Effector CD4-positive, alpha-beta T cell (primary cell): ENCODE measurements at regions not wholly inside any gene's neighbourhood (a gene's known extent, or its start where the extent isn't known, plus 50 kb on each side); places are given as distances from the start of the nearest gene placed in this dataset.

ENCODE experiments used
- DNase-seq: peaks from one replicate; pipeline ENCODE4 v3.0.0-alpha.2; 2020

DNA sequence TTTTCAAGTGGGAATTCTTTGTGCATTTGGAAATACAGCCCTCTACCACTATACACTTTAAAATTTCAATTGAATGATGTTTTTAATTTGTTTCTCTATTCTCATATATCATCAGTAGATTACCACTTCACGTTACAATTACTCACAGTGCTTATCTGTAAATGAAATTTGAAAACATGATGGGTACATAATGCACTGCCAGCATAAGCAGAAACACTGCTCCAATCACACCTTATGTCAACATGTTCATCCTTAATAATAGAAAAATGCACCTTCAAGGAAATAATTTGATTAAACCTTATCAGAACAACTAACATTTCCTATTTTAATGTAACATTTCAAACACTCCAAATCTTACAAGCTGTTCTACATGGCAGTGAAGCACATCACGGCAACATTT, 718.4 kb downstream of the GBE1 start:
- no peak for DNase-seq

DNA sequence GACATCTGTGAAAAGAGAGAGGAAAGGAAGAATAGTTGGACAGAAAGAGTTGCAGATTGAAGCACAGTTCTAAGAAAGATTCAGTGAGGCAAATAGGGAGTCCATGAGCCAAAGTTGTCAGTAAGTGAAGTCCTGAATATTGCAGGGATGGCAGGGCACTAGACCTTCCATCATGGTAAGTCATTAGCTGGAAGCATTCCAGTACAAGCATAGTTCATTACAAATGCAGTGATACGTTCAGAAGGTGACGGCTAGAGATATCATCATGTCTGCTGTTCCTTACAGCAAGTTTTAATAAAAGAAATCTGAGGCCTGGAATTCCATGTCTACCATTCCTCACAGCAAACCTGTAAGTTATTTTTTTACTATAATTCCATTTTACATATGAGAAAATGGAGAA, 720.1 kb downstream of the GBE1 start:
- DNase-seq = no peak

DNA sequence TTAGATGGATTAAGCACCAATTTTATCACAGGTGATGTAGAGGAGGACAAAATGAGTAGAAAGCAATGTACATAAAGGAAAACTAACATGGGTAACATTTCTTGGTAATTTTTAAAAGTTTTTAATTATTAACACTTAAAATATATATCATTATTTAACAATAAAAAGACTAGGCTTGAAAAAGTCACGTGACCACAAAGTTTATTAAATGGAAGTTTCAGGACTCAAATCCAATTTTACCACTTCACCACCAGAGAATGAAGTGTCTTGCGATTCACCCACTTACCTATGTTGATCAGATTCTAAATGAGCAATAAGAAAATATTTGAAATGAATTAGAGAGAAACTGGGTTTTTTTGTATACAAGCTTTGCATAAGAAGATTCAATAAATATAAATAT, 721.3 kb downstream of the GBE1 start:
- DNase-seq = no peak

DNA sequence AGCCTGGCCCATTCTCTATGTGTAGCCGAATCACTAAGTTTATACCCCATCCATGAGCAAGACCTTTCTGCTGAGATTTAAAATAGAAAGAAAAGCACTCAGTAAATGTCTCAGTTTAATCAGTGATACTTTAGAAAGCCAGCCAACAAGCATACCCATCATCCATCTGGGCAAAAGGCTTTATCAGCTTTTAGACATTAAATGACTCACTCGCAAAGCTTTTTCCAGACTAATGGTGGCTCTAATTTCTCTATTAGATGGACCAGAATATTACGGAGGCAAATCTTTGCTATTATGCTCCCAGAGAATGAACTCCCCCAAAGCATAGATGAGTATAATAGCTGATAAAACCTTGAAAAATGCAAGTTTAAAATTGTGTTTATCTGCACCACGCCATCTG, 727.8 kb downstream of the GBE1 start:
- no peak for DNase-seq

DNA sequence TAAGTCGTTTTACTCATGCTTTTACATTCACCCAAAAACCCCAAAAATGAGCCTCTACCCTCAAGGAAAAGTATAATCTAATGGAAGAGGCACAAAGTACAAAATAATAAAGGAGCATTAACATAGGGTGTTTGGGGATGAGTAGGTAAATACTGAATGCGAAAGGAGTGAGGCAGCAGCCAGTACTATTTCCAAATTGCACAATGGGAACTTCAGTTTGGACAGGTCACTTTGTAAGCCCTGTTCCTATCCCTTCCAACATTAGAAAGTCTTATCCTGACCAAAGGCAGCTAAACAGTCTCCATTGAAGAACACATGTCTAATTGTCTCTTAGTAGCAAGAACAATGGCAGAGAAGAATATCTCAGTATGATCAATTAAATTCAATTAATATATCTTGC, 728.3 kb downstream of the GBE1 start:
- DNase-seq = no peak

DNA sequence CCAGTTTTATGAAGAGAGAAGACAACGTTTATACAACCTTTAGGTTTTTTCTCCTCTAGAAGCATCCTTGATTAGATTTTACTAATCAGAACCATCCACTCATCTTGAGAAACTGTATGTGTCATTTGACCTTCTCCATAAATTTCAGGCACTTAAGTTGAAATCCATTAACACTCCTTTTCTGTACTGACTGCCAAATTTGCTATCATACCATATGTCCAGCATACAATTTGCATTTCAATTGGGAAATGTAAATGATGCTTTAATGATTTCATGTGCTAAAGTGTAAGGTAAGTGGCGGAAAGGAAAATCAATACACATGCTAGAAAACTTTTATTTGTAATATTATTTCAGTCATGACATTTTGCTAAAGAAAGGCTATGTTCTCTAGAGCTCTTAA, 731.6 kb downstream of the GBE1 start:
- DNase-seq = no peak

DNA sequence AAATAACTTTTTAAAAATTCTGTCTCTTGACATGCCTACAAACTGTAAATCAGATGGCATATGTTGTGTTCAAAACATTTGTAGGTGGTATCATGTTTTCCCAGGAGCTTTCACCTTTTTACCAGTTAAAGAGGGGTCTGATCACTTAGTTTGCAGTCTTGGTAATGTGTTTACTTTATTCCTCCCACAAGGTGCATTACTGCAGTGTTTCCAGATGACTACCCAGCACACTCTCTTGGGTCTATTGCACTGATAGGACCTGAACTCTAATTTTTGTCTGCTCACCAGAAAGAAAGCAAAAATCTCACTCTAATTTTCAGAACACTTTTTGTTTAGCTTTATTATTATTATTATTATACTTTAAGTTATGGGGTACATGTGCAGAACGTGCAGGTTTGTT, 734.1 kb downstream of the GBE1 start:
- DNase-seq = no peak

DNA sequence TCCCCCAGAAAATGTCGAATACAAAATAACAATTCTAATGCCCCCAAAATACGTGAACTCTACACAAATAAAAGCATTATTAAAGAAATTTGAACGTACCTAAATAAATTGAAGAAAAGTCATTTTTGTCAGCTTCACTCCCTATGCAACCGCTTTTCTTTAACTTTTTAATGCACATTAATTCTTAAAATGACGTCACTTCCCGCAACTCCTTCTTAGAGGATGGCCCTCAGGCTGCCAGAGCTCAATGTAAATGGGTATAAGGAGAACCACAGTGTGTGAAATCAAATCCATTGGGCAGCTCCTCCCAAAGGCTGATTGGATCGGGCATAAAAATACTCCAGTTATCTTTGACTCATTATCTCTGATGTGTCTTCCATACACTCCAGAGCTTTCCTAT, 736.9 kb downstream of the GBE1 start:
- no peak for DNase-seq

DNA sequence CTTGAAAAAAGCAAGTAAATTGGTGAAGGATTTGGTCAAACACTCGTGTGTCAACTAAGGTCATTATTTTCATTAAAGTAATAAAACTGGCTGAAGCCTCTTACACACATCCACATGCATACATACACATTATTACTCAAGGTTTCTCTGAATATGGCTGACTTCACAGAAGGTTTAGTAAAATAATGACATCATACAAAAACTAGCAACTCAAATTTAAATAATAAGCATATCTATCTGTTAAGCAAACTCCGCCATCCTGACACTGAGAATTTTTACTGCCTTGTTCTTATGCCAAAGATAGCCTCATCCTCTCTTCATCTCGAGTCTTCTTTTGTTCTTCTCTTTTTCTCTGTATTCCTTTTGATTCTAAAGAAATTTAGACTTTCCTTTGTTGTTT, 739.1 kb downstream of the GBE1 start:
- DNase-seq = no peak

DNA sequence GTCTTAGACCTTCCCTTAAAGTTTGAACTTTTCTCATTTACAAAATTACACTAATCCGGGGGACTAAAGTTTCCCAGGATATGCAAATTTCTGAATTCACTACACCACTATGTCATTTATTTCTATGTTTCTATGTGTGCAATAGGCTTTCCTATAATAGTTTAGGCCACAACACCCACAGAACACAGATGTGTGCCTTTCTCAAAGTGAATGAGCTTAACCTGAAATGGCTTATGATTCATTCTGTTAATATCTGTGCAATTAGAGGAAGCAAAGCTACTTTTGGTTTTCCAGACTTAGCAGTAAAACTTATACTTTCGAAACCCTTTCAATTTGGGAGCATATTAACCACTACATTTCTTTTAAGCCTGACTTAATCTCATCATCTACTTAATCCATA, 748.1 kb downstream of the GBE1 start:
- DNase-seq = no peak

DNA sequence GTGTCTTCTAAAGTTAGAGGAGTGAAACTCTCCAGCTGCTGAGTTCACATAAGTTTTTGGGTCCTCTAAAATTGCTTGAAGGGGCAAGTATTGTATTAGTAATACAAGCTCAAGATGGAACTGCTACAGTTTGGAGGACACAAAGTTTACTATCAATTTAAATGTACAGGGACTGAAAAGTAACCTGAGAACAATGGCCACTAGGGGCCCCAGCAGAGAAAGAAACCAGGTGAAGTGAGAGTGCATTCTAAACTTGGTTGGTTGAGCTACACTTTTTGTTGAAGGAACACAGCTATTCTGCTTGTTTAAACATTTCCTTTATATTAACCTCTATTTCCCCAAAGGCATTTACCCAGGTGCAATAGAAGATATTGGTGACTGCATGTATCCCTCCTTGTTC, 755.5 kb downstream of the GBE1 start:
- DNase-seq = no peak

DNA sequence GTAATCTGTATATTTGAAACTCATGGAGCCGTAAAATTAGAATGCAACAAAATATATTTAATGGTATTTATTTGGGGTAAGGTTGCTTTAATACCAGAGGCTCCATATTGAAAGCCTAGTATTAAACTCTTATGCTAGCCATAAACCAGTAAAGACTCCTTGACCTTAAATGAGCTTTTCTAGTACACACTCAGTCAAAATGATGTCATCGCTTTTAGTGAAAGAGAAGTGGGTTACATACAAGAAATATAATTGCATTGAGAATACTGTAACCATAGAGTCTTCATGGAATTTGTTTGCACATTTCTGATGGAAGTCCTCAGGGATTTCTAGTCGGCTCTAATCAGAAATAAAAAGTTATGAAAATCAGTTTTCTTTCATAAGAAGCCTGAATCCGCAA, 757.6 kb downstream of the GBE1 start:
- DNase-seq = no peak

DNA sequence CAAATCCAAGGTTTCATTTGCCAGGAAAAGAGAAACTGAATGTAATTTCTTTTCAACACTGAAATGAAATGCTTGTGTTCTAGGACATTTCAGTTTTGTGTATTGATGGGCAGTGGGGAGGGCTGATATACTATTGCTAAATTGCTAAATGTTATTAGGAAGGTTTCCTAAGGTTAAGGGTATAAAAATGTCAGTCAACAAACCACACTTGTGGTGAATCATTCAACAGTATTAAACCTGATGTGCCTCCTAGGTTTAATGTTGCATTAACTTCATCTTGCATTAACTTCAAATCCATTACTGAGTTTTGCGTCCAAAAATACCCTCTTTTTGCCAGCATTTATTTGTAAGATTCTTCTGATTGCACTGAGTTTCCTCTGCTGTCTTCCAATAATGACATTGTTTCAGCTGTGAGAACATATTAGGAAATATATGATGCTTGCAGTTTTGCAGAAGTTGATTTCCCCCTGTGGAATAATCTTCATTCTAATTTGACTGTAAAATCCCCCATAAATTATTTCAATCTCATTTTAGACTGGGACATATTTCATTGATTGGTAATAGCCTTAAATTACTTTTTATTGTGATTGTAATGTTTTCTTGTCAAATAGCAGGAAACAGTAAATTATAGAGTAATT, 758.3 kb downstream of the GBE1 start:
- no peak for DNase-seq

DNA sequence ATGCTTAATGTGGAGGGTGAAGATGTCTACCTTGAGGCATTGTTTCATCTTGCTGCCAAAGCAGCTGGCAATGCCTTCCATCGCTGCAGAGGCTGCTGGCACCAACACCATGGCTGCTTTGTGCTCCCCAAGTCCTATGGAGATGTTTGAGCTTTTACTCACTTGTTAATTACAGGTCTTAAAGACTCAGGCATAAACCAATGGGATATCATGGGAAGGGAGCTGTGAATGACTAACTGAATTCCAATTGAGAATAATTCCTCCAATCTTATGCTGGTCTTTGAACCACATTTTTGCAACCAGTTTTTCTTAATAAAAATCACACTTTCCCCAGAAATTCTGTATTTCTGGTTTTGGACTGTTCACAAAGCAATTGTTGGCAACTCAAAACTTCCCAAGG, 762.0 kb downstream of the GBE1 start:
- DNase-seq = no peak

DNA sequence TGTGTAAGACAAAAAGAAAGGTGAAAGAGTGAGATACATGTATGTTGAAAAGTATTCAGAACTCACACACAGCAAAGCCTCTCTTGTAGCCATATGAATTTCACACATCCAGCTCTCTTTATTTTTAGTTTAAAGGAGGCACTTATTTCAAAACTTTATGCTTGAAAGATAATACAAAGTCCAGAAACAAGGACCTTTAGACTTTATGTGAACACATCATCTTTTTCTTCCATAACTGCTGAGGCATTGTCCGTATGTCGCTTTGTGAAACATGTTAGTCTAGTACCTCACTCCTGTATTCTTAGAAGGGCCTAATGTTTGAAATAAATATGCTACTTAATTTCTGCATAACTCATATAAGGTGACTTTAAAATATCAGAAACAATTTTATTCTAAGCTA, 763.4 kb downstream of the GBE1 start:
- no peak for DNase-seq

DNA sequence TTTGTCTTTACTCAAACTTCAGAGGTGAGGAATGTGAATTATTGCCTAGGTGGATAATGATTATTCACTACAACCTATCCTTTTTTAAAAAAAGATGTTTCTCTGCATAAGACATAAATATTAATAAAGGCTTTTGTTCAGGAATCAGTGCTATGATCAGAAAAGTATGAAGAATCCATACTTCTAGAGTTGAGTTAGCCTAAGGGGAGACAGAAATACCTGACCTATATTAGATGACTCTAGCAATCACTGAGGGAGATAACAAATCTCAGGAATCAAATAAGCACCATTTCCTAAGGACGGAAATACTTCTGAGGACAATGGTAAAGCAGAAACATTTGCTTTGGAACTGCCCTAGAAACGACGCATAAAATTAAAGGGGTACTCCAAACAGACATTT, 763.8 kb downstream of the GBE1 start:
- no peak for DNase-seq

DNA sequence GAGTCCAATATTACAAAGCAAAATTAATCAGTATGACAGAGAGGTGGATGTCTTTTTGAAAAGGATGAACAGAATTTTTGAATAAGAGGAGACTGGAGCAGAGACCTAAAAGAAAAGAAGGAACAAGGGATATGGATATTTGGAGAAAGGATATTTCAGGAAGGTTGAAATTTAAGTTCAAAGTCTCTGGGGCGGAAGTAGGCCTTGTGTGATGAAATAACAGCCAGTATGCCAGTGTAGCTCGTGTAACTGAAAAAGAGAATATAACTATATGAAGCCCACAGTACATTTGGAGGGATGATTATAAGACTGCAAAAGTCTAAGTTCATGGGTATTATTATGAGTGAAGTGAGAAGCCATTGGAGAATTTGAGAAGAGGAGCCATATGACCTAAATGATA, 766.7 kb downstream of the GBE1 start:
- DNase-seq = no peak

DNA sequence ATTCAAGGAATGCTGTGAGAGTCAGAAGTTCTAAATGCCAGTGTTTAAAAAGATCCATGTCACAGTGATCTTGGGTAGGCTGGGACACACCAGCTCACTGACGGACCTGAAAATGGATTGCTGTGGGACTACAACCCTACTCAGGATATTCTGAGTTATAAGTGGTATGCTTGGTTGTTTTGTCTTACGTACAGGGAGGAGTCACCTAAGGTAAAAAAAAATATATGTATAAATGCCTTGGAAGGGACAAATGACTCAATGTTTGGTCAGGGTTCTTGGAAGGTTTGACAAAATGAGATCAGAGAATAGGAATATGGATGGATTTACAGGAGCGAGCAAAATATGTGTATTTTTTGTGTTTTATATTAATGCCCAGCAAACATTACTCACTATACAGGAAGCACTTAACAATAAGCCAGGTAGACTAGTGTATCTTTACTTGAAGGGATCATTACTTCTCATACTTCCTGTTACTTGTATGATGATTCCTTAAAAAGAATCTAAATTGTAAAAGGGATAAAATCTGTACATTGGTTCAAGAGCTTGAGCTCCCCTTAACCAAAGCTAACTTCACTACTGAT, 767.3 kb downstream of the GBE1 start:
- no peak for DNase-seq

DNA sequence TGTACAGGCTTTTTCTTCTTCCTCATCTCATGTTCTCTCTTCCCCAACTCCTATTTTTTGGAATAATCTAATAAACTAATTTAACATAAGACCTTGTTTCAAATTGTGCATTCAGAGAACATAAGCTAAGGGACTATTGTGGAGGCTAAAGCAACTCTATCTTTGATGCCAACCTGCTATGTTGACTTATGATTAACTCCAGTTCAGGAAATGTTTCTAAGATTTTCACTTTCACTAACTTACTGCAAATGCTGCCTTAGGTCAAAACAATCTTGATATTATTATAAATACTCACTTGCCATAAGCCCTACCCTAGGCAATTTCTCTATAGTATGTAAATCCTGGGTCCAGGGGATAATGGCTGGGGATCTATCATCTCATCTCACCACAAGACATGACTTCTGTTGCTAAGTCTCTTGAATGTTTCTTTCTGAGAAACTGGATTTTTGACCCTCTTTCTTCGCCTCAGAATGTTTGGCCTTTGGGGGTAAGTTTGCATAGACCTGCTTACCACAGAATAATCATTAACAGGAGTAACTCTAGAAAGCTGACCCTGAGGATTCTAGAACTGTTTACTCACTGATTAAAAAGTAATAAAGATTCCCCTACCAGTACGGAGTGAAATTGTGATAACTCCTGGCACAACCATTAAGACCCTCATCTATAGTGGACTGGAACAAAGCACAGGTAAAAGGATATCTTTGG, 768.1 kb downstream of the GBE1 start:
- no peak for DNase-seq

DNA sequence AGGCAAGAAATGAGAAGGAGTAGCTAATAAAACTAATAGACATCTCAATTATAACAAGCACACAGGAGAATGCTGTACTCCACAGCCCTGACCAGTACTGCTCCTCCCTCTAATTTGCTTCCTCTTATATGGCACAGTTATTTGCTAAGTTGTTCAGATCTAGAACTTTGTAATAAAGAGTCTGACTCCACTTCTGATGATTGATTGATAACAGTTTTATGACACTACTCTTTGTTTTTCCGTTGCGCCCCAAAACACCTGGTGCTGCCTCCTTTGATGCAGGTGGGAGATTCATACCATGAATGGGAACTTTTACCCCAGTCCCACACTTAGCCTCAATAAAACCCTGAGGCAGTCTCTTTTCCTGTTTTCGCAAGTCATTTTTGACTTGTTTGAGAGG, 777.7 kb downstream of the GBE1 start:
- DNase-seq = no peak

DNA sequence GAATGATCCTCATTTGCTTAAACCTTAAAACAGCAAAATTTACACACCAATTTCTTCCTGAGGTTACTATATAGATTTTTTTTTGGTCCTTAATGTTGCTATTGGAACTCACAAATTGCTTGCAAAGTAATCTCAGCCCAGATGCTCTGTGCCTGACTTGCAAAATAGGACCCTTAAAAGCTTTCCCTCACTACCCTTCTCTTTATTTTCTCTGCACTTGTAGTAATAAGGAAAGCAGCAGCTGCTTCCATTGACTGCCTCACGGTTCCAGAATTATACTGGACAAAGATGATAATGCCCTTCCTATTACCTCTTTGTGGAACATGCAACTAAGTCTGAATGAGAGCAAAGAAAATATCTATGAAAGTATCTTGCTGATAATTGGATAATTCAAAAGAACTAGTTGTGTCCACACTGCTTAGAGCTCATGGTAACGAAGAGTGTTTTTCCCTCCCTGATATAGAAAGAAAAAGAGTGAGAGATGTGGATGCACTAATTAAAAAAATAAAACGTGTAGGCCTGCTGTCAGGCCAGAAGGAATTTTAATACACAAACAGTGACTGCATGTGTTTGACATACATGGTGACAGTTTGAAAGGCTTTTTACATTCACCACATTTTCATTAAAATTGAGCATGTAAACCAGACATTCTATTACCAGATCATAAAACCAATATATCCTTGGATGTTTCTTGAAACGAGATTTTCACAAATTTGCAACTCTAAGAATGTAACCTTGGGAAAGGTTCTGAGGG, 783.1 kb downstream of the GBE1 start:
- DNase-seq = no peak

DNA sequence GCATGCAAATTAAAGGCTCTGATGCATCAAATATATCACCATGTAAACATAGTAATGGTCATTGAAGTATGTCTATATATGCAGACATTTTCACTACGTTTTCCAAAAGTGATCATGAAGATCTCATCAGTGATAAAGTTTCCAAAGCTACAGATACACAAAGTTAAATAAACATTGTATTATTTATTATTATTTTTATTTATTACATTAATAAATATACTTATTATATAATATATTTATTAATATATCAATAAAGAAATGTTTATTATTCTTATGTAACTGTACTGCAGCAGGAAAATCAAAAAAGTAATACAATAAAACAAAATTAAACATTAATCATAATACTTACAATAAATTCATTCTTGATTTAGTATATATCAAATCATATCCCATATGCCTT, 791.2 kb downstream of the GBE1 start:
- no peak for DNase-seq

DNA sequence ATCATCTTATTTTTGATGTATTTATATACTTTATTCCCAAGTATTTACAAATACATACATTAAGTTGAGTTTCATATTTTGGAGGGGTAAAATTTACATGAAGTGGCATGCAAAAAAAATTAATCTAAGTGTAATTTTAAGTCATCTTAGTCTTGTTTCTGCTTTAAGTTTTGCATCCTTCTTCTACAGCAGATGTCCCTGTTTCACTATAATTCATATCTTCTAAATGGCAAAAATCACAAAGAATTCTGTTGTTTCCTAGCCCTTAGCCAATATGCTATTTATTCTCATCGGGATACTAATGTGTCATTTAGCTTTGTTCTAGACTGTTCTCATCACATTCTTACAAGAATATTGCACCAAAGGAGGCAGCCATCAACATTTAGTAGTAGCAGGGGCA, 831.9 kb downstream of the GBE1 start:
- DNase-seq = no peak

DNA sequence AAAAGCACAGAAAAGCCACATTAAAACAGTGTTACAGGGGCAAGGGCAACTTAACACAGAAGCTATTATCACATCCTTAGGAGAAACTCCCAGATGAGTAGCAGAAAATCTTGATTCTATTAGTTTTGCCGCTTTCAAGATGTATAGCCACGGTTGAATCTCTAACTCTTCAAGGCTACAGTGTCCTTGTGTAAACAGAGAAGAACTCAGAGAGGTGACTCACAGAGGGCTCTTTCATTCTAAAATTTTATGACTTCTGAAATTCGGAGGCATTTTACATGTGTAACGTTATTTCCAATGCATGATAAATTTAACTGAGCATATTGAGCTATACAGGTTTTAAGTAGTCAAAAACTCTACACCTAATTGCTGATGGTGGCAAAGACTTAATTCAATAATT, 846.6 kb downstream of the GBE1 start:
- no peak for DNase-seq
